HG03442 (cell line): ENCODE measurements at regions not wholly inside any gene's neighbourhood (a gene's known extent, or its start where the extent isn't known, plus 50 kb on each side); places are given as distances from the start of the nearest gene placed in this dataset.
"Not testable (repeated sequence)": the region's sequence is repeated elsewhere in the genome, so short reads cannot be mapped to it uniquely, and the experiment has no call there.

Experiments used
- ATAC-seq: cut with Tn5 transposase; IDR thresholded peaks from one replicate; pipeline ENCODE4 v1.9.1; 2021; ENCODE audit warnings: mild to moderate bottlenecking, moderate library complexity; ENCODE audit not compliant: unreplicated experiment

- no peak for ATAC-seq
Measured at GRCh38 chr7:66571568-66571967, 57.1 kb upstream of the KCTD7 start.

GRCh38 chr7:66573782-66574495 lies 54.7 kb upstream of the KCTD7 start:
- ATAC-seq, result not testable (repeated sequence)

GRCh38 chr7:66574768-66575167 lies 53.9 kb upstream of the KCTD7 start:
- not testable (repeated sequence) for ATAC-seq

GRCh38 chr7:66575398-66575797 lies 53.3 kb upstream of the KCTD7 start:
- no peak for ATAC-seq

- ATAC-seq, result no peak
Measured at GRCh38 chr7:66576646-66577045, 52.0 kb upstream of the KCTD7 start.
